AG10803 (cell line): ENCODE measurements at regions not wholly inside any gene's neighbourhood (a gene's known extent, or its start where the extent isn't known, plus 50 kb on each side); places are given as distances from the start of the nearest gene placed in this dataset.
"Not testable (repeated sequence)": the region's sequence is repeated elsewhere in the genome, so short reads cannot be mapped to it uniquely, and the experiment has no call there.

Source experiments
- DNase-seq: peaks from one replicate; pipeline ENCODE4 v3.0.0; 2010; ENCODE audit warnings: low read depth
- H3K4me3 ChIP-seq: 2 replicates; pipeline ENCODE4 v1.5.1; 2011; ENCODE audit warnings: mild to moderate bottlenecking, low read length, control low read depth
- TF ChIP-seq, protein P1 (sequence below): conservative IDR thresholded peaks from 2 replicates; pipeline ENCODE4 v1.5.1; 2011; ENCODE audit warnings: mild to moderate bottlenecking, low read length, control low read depth, inconsistent platforms

DNA sequence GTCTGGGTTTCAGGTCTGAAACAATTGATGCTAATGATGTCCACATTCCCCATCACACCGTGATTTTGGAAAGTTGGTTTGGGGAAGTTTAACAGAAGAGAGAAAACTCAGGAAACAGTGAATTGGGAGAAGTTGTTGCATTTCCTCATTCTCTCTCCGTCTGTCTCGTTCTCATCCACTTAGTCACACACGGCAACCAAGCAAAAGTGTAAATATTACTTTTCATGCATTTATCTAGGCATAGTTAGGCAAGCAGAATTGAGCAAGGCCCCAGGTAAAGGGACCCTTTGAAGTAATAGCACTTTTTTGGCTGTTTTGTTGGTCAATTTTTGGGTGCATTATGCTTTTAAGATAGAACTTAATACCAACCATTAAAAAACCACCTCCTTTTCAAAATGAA is 137.0 kb upstream of the SULF2 start:
- peak; percentile 69 for DNase-seq
- TF ChIP-seq, protein P1, sequence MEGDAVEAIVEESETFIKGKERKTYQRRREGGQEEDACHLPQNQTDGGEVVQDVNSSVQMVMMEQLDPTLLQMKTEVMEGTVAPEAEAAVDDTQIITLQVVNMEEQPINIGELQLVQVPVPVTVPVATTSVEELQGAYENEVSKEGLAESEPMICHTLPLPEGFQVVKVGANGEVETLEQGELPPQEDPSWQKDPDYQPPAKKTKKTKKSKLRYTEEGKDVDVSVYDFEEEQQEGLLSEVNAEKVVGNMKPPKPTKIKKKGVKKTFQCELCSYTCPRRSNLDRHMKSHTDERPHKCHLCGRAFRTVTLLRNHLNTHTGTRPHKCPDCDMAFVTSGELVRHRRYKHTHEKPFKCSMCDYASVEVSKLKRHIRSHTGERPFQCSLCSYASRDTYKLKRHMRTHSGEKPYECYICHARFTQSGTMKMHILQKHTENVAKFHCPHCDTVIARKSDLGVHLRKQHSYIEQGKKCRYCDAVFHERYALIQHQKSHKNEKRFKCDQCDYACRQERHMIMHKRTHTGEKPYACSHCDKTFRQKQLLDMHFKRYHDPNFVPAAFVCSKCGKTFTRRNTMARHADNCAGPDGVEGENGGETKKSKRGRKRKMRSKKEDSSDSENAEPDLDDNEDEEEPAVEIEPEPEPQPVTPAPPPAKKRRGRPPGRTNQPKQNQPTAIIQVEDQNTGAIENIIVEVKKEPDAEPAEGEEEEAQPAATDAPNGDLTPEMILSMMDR, result no peak
- no peak overlapping the region for H3K4me3 ChIP-seq

- DNase-seq, H3K4me3 ChIP-seq: not testable (repeated sequence)
Observed at GRCh38 chr20:47921829-47922228, 136.5 kb upstream of the SULF2 start.

- TF ChIP-seq, protein P1, result no peak
- DNase-seq, result peak; percentile 24
- H3K4me3 ChIP-seq, result no peak overlapping the region
Observed at GRCh38 chr20:47921408-47921807, 136.1 kb upstream of the SULF2 start.

GRCh38 chr20:47917549-47918070 is 132.3 kb upstream of the SULF2 start:
- H3K4me3 ChIP-seq, result no peak overlapping the region
- TF ChIP-seq, protein P1, result no peak
- no peak for DNase-seq

- DNase-seq, result no peak
- TF ChIP-seq, protein P1, result no peak
- H3K4me3 ChIP-seq, result no peak overlapping the region
Observed at GRCh38 chr20:47915495-47915894, 130.2 kb upstream of the SULF2 start.

- peak; percentile 35 for DNase-seq
- TF ChIP-seq, protein P1, result no peak
- H3K4me3 ChIP-seq, result no peak overlapping the region
Observed at GRCh38 chr20:47914792-47915191, 129.5 kb upstream of the SULF2 start.

DNA sequence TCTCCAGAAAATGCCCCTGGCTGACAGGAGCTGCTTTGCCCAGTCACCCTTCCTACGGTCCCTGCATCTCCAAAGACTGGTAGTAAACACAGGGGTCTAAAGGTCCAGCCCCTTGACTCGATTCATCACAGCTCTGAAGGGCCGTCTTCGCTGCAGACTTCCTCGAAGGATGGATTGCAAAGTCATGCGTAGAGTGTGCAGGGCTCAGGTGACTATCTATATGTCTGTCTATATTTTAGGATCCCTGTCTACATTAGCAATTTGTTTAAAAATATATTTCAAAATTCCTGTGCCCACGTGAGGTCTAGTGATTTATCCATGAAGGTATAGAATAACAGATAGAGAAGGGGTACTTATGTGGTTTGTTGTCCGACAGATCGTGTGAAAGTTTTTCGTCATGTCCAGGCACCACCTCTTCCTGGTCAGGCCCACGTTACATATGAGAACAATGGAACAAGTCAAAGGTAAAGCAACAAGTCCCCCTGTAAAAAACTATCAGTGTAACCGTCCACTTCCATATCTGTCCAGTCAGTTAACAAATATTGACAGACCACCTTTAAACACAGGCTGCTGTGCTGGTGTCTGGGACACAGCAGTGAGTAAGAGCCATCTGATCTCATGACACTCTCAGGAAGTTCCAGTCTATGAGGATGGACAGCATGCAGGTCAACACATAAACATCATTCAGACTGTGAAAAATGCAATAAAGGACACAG is 127.7 kb upstream of the SULF2 start:
- not testable (repeated sequence) for H3K4me3 ChIP-seq, DNase-seq

- H3K4me3 ChIP-seq, DNase-seq: not testable (repeated sequence)
Observed at GRCh38 chr20:47912165-47912564, 126.9 kb upstream of the SULF2 start.

DNA sequence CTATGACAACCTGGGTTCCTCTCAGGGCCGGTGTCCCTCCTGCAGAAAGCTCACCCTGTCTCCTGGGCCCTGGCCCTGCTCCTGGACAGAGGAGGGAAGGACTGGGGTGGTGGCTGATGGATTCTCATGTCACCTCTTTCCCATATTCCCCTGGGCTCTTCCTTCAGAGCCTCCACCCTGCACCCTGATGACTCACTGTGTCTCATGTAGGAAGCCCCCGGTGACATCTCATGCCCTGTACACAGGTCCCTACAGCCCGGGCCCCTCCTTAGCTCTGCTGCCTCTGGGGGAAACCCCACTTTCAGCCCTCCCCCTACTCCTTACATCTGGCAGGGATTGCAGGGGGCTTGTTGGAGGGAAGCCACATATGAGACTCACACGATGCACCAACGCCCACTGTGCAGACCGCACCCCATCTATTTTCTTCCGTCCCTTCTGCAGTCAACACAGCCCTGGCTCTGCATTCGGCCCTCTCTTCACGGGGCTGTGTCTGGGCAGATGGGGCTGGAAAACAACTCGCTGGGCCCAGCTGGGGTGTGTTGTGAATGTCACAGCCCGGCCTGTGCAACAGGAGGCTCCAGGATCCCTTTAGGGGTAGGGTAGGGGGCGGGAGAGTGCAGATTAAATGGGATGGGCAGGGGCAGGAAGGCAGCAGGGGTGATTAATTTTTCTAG is 124.6 kb upstream of the SULF2 start:
- DNase-seq, H3K4me3 ChIP-seq: not testable (repeated sequence)

DNA sequence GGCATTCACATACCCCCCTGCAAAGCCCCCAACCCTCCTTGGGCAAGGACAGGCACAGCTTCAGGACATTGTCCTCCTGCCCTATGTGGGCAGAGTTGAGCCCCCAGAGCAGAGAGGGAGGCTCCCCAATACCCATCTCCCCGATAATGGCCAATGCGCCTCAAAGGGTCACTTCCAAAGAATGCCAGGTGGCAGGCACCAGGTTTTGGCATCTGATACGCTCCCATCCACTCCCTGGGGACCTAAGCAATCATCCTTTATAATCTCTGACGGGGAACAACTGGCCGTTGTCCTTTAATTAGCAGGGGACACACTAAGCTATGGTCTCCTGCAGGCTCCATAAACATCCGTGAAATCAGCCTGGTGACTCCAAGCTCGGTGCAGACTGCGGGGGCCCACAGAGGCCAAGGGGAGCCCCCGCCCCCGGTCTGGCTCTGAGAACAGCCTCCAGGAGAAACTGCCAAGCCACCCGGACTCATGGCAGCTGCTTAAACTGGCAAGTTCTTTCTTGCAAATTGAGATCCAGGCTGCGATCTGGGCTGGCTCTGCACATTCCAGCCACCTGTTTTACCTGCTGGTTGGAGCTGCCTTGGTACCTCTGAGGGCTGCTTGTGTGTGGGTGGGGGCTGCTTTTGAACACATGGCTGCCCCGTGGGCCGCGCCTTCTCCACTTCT is 123.2 kb upstream of the SULF2 start:
- not testable (repeated sequence) for H3K4me3 ChIP-seq, DNase-seq

GRCh38 chr20:47907951-47908350 is 122.7 kb upstream of the SULF2 start:
- H3K4me3 ChIP-seq, DNase-seq: not testable (repeated sequence)
